C4-2B (cell line): ENCODE measurements at regions not wholly inside any gene's neighbourhood (a gene's known extent, or its start where the extent isn't known, plus 50 kb on each side); places are given as distances from the start of the nearest gene placed in this dataset.

Experiments
- CTCF ChIP-seq: fragments of 450-650 bp; conservative IDR thresholded peaks from 2 replicates; pipeline ENCODE4 v1.5.1; 2017; ENCODE audit warnings: mild to moderate bottlenecking
- ZFX ChIP-seq: fragments of 450-650 bp; IDR thresholded peaks from 2 replicates; pipeline ENCODE4 v1.6.1; 2017

GRCh38 chr18:78772360-78773302 is 207.0 kb upstream of the SALL3 start:
- no peak for TF ChIP-seq CTCF
- no peak for TF ChIP-seq ZFX
